HL-60 (cell line): ENCODE measurements at regions not wholly inside any gene's neighbourhood (a gene's known extent, or its start where the extent isn't known, plus 50 kb on each side); places are given as distances from the start of the nearest gene placed in this dataset.

Experiments used
- CTCF ChIP-seq: IDR thresholded peaks from one replicate; pipeline ENCODE4 v1.5.1; 2011; ENCODE audit warnings: low read length, control low read depth, inconsistent platforms; ENCODE audit not compliant: insufficient read depth
- GABPA ChIP-seq: IDR thresholded peaks from 2 replicates; pipeline ENCODE4 v1.6.1; 2012; ENCODE audit warnings: low read depth
- POLR2AphosphoS5 ChIP-seq: IDR thresholded peaks from 2 replicates; pipeline ENCODE4 v1.6.1; 2012; ENCODE audit warnings: low read depth

- no peak for TF ChIP-seq POLR2AphosphoS5
- no peak for TF ChIP-seq CTCF
- TF ChIP-seq GABPA, result no peak
Observed at GRCh38 chr15:39174332-39174731, 406.5 kb upstream of the THBS1 start.
